ENCODE measurements at regions not wholly inside any gene's neighbourhood (a gene's known extent, or its start where the extent isn't known, plus 50 kb on each side); places are given as distances from the start of the nearest gene placed in this dataset.
"Not testable (repeated sequence)": the region's sequence is repeated elsewhere in the genome, so short reads cannot be mapped to it uniquely, and the experiment has no call there.

DNA sequence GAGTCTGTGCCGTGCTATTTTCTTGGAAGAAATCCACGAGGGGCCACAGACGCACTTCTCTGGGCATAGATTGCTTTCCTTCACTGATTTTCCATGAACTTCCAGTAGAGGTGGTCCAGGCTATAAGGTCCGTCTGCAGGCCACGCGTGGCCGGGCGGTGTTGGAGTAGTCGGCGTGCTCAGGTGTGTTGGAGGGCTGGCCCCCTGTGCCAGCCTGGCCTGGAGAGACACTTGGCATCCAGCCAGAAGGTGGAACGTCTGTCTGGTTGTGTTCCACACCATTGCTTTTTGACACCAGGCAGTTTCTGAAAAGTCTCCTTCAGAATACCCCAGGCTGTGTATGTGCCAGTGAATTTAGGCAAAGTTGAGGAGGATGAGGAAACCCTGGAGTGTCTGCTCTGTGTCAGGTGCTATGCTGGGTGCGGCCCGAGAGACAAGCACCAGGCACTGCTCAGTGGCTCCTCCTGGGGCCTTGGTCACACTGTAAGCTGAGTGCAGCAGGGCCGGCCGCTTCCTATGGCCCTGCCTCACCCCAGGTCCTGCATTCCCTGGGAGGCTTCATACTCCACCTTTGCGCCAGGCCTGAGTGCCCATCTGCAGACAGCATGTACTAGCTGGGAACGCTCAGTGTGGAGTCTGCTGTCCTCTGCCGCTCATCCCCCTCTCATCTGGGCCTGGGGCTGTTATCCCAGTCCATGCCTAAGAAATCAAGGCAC lies 52.1 kb upstream of the TAMM41 start:
- no peak for DNase-seq

DNA sequence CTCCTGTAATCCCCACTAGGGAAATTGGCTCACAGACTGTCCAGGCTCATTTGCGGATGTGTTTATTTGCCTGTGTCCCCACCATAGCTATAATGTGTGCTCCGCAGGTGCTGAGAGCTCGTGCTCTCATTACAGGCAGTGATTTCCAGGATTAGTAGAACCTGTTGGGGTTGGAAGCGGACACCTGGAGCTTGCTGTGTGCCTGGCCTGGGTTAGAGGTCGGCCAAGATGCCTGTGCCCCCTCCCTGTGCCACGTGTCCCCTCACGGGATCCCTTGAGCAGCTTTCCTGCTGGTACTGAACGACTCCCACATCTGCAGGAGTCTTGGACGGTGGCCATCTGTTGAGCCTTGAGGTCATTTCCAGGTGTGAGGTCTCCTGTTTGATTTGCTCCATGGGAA lies 52.7 kb upstream of the TAMM41 start:
- not testable (repeated sequence) for DNase-seq

DNA sequence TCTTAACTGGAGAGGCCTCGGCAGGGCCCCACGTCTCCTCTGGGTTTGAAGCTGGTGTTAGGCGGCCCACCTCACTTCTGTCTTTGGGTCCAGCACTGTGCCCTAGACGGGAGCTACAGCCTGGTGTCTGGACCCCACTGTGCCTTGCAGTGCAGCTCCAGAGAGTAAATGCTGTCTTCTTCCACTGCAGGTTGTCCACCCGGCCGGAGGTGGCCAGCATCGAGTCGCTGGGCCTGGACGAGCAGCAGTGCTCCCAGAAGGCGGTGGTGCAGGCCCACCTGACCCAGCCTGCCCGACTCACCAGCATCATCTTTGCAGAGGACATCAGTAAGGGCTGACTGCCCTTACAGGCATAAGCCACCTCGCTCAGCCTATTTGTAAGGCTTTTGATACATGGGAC lies 53.1 kb upstream of the TAMM41 start:
- no peak for DNase-seq

DNA sequence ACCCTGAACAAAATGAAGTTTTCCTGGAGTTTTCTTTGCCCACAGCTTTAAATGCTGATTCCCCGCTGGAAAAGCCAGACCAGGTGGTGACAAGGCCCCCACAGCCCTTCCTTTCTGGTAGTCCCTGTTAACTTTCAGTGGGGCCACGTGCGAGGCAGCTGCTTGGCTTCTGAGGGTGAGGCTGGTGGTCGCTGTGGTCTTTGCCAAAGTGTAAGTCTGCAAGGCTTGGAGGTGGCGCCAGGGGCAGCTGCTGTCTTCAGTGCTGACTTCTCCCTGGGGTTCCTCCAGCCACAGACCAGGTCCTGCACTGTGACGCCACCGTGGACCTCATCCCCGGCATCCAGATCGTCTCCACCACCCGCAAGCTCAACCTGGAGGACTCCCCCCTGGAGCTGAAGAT lies 54.1 kb upstream of the TAMM41 start:
- DNase-seq = no peak

DNA sequence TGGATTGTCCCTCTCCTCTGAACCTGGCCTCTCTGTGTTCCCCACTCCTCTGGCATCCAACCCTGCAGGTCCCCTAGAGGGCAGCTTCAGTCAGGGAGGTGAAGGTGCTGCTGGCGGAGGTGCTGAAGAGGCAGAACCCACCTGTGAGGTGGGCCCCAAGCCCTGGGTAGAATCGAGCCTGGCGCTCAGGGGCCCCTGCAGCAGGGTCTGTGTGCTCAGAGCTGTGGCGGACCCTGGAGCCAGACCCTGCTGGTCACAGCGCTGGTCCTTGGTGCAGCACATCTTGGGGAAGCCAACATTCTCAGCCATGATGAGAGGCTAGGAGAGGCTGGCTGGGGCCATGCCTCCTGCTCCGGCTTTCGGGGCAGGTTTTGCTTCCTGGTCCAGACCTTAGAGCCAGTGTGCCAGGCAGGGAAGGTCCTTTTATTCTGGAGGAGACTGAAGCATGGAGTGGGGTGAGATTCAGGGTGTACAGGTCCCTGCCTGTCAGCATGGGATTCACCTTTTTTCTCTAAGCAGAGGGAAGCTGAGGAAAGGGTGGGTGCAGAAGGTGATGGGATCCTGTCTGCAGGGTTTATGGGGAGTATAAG lies 54.7 kb upstream of the TAMM41 start:
- DNase-seq = no peak

DNA sequence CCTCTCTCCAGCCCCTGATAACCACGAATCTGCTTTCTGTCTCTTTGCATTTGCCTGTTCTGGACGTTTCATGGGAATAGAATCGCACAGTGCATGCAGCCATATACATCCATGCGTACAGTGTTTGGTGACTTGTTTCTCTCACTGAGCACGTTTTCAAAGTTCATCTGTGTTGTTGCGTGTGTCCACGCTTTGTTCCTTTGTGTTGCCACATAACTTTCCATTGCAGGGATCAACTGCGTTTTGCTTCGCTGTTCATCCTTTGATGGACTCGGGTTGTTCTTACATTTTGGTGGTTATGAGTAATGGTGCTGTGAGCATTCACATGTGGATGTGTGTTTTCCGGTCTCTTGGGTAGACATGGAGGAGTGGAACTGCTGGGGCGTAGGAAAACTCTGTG lies 56.4 kb upstream of the TAMM41 start:
- no peak for DNase-seq

DNA sequence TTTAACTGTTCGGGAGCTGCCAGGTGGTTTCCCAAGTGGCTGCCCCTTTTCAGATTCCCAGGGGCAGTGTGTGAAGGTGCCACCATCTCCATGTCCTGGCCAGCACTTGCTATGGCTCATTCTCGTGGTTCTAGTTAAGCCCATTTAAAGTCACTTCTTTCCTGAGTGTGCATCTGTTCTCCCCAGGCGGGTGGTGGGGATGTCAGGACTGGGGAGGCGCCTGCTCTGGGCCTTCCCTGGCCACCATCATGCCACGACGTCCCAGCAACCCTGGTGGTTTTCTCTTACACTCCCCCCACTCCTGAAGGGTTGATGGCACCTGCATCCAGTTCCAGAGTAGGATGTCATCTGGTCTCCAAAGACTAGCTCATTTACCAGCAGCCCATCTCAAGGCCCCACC lies 56.8 kb upstream of the TAMM41 start:
- DNase-seq = no peak

DNA sequence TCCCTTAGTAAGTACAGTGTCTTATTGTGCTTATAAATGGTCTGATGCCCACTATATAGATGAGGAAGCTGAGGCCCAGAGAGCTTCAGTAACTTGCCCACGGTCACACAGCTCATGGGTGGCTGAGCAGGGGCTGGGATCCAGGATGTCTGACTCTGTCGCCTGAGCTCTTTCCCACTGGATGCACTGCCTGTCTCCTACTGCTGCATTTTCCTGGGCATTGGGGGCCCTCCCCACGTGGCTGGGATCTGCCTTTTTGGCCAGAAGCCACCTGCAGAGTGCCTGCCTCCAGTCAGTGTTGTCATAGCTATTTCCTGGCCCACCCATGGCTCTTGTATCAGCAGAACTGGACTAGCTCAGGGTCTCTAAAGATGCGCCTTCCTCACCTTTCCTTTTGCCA lies 57.5 kb upstream of the TAMM41 start:
- no peak for DNase-seq

DNA sequence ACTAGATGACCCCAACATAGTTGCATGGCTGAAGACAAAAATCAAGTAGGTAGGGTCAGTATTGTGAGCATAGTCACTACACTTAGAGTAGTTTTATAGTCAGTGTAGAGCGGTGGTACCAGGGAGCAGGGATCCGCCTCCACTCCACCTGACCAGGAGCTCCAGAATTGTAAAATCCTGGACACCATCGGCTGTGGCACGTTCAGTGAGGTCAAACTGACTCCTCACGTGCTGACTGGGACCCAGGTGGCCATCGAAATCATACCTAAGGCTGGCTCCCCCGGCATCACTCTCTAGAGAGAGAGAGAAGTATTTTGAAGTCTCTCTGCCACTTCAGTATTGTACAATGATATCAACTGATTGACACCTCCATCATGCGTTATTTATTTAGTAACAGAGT lies 59.7 kb upstream of the TAMM41 start:
- no peak for DNase-seq

DNA sequence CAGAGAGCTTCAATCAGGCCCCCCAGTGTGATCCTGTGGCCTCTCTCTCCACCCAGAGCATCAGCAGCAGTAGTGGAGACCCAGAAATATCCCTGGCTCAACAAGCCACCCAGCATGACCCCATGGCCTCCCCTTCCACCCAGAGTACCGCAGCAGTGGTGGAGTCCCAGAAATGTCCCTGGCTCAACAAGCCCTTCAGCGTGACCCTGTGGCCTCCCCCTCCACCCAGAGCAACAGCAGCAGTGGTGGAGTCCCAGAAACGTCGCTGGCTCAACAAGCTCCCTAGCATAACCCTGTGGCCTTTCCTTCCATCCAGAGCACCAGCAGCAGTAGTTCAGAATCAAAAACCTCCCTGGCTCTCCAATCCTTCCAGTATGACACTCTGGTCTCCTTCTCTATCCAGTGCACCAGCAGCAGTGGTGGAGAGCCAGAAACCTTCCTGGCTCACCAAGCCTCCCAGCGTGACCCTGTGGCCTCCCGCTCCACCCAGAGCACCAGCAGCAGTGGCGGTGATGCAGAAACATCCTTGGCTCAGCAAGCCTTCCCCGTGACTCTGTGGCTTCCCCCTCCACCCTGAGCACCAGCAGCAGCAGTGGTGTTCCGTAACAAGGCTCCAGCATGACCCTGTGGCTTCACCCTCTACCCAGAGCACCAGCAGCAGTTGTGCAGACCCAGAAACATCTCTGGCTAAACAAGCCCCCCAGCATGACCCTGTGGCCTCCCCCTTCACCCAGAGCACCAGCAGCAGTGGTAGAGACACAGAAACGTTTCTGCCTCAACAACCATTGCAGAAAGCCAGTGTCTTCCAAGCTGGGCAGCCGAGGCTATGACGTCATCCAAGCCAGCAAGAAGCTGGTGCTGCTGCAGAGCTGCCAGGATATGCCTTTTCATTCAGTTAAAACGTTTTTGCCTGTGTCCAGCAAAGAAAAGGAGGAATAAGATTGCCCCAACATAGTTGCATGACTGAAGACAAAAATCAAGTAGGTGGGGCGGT lies 61.3 kb upstream of the TAMM41 start:
- DNase-seq = no peak

DNA sequence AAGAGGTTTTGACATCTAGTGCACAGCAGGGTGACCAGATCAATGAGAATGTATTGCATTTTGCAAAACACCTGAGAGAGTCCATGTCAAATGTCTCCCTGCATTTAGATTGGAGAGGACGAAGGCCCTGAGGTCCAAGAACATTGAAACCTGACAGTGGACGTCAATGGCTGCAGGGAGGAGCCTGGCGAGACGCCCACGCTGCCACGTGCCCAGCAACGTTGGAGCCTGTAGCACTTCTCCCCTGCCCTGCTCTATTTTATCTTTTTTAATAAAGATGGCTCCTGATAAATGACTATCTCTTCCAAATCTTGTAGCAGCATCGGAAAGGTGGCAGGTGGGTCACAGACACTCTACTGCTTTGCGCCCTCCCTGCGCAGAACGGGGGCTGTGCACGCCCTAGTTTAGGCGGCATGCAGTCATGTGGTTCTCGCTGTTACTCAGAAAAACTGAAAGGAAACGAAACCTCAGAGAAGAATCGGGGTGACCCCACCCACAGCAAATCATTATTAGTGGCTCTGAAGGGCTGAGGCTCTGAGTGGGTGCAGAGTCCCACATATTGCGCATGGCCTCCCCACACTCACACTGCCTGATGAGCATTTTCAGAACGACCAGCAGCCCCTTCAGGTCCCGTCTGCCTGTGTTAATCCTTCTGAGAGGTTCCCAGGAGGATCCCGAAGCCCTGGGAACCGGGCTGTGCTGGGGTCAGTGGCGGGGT lies 62.5 kb upstream of the TAMM41 start:
- no peak for DNase-seq

DNA sequence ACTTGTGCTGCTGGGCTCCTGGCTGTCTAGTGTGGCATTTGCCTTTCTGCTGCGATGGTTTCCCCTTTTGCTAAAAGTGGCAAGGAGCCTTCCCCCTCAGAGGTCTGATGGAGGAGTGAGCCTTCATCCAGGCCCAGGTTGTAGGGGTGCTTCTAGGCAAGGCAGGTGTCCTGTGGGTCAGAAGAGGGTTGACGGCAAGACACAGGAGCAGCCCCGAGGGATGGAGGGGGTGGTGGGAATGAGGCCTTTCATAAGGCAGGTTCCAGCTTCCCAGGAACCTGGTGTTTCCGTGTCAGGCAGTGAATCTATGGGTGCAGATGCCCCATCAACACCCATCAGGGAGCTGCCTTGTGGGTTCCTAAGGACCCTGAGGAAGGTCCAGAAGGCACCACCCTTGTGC lies 63.0 kb upstream of the TAMM41 start:
- no peak for DNase-seq

DNA sequence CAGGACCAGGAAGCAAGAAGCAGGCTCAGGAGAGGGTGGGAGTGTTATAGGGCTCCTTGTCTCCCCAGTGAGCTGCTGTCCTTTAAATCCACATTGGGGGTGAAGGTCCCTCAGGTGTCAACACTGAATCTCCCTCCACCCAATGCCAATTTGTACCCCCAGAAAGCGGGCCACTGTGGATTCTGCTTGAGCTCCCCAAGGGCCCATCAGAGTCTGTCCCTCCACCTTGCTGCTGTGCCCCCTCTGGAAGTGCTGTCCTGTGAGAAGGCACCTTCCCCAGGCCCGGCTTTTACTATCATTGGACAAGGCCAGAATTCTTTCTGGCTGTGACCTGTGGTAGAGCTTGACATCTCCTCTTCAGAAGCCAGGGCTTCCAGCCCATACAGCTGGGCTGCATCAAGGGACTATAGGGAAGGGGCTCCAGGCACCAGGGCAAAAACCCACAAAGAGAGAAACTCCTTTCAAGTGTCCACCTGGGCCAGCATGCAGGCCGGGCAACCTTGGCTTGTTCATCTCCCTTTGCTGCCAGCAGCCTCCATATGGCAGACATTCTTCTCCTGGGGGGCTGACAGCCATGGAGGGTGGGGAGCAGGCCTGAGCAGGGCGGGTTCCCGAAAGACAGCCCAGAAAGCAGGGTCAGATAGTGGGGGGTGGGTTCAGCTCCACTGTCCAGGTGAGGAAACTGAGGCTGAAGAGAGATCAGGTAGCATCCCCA lies 63.7 kb upstream of the TAMM41 start:
- DNase-seq = not testable (repeated sequence)

DNA sequence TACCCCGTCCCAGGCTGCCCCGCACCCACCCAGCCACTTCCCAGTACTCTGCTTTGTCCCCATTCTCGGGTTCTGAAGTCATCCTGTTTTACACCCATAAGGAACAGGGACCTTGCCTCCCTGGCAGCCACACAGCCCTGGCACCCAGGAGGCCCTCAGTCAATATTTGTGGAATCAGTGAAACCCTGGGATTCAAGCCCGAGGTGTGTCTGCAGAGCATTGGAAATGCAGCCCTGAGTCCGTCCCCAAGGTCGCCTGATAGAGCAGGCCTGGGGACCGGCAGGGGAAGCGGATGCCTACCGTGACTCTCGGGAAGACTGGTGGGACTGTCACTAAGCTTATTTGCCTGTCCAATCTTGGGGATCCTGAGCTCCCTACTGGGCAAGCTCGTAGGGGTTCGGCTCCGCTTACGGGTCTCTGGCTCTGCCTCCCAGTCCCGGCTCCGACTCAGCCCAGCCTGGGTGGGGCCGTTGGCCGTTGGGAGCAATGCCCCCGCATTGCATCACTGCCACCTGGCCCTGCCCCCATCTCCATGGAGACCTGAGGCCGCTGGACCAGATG lies 64.4 kb upstream of the TAMM41 start:
- no peak for DNase-seq

DNA sequence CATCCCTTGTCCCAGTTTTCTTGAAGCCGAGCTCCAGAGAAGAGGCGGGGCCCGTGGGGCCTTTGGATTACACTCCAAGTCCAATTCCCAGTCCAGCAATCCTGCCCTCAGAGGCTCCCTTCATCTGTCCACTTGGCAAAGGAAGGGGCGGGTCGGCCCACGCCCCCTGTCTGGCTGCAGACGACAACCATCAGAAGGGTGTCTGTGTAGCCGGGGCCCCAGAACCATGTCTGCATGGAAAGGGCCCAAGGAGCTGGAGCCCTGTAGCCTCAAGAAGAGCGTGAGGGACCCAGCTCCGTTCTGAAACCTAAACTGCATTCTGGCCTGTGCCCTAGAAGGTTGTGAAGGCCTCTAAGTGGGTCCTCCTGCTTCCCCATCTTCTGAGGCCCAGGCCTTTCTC lies 65.2 kb upstream of the TAMM41 start:
- DNase-seq = not testable (repeated sequence)

DNA sequence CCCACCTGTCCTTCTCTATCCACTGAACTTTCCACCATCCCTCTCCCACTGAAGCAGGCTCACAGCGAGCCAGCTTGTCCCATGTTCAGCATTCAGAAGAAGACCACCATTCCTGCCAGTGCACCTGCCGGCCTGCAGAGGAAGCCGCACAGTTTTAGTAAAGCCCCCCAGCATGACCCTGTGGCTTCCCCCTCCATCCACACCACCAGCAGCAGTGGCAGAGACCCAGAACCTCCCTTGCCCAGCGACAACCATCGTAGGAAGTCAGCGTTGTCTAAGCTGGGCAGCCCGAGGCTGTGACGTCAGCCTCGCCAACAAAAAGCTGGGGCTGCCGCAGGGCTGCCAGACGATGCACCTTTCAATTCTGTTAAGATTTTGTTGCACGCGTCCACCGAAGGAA lies 66.6 kb upstream of the TAMM41 start:
- DNase-seq = no peak

DNA sequence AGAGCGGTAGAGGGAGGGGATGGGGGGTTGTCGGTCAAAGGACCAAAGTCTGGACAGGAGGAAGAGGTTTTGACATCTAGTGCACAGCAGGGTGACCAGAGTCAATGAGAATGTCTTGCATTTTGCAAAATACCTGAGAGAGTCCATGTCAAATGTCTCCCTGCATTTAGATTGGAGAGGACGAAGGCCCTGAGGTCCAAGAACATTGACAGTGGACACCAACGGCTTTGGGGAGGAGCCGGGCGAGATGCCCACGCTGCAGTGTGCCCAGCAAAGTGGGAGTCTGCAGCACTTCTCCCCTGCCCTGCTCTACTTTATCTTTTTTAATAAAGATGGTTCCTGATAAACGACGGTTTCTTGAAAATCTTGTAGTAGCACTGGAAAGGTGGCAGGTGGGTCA lies 67.4 kb upstream of the TAMM41 start:
- no peak for DNase-seq

DNA sequence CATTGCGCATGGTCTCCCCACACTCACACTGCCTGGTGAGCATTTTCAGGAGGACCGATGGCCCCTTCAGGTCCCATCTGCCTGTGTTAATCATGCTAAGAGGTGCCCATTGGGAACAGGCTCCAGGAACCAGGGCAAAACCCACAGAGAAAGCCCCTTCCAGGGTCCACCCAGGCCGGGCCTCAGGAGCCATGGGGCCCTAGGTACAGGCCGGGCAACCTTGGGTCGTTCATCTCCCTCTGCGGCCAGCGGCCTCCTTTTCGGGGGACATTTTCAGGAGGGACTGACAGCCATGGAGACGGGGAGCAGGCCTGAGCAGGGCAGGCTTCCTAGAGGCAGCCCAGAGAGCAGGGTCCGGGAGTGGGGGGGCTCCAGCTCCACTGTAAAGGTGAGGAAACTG lies 68.0 kb upstream of the TAMM41 start:
- no peak for DNase-seq

DNA sequence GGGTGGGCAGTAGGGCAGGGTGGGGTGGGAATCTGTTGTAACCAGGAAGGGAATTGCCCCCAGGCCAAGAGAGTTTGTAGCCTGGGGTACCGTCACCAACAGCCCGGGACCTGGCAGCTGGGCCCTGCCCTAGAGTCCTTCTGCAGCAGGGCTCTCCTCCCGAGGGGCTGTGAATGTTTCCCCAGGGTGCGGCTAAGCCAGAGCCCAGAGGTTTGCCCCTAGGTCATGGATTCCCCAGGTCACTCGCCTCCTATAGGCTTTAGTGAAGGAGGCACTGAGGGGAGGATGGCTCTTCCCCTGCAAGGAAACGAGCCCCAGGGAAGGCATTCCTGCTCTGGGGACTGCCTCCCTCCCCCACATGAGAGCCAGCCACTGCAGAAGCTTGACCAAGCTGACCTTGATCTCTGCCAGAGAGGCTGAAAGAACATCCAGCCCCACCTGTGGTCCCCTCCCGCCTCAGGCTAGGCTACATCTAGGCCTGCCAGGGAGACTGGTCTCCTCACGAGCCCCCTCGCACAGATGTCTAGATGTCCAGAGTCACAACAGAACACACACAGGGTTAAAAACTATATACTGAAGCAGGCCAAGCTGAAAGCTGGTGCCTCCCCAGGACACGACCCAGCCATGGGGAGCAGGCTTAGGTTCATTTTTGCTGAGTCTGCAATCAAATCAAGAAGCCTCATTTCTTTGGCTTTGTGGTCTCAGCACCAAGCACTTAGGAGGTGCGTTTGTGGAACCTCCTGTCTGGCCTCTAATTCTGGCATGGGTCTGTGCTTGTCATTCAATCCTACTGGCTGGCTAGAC lies 69.1 kb upstream of the TAMM41 start:
- no peak for DNase-seq

DNA sequence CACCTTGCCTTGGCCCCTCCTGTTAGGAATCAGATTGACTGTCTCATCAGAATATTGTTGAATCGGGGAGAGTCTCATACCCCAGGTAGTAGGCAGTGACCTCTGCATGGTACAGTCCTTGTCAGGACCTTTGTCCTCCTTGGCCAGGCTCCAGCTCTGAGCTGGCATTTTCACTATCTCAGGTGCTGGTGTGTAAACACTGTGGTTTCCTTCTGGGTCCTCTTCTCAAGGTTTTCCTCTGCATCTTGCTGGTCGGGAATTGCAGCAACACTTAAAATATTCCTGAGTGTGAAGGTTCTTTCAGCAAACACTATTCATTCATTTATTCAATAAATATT lies 69.7 kb upstream of the TAMM41 start:
- DNase-seq = not testable (repeated sequence)

DNA sequence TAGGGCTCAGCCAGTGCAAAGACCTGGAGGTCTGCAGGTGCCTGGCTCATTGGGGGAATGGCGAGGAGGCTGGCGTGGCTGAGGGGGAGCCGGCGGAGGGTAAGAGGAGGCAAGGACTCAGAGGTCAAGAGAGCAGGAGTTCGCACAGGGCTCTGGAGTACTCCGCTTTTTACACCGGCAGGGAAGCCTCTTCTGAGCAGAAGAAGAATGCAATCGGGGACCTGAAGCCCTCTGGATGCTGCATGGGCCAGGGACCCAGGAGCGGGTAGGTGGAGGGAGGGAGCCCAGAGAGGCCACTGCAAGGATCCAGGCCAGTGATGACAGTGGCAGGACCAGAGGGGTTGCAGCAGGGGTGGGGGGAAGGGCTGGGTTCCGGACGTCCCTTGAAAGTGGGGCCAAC lies 70.4 kb upstream of the TAMM41 start:
- no peak for DNase-seq
